Smooth muscle cell (in vitro differentiated cells): ENCODE measurements at regions not wholly inside any gene's neighbourhood (a gene's known extent, or its start where the extent isn't known, plus 50 kb on each side); places are given as distances from the start of the nearest gene placed in this dataset.

Experiments used
- DNase-seq: peaks from one replicate; lab custom pipeline; 2025; ENCODE audit not compliant: unreplicated experiment; lab: John Stamatoyannopoulos, UW
- H2AFZ ChIP-seq: fragments of 200-600 bp; sonication (generic); 2 replicates; pipeline ENCODE4 v1.6.0; 2016; ENCODE audit warnings: antibody characterized with exemption, low read depth, mild to moderate bottlenecking
- H3F3A ChIP-seq: fragments of 200-600 bp; sonication (generic); 2 replicates; pipeline ENCODE4 v1.6.0; 2017; ENCODE audit warnings: antibody characterized with exemption, low read depth
- H3K27ac ChIP-seq: fragments of 200-600 bp; sonication (generic); 2 replicates; pipeline ENCODE4 v1.5.1; 2016; ENCODE audit warnings: low read depth, mild to moderate bottlenecking
- H3K27me3 ChIP-seq: fragments of 200-600 bp; sonication (generic); 2 replicates; pipeline ENCODE4 v1.6.1; 2016; ENCODE audit warnings: low read depth, mild to moderate bottlenecking
- H3K36me3 ChIP-seq: fragments of 200-600 bp; sonication (generic); 2 replicates; pipeline ENCODE4 v1.5.1; 2016; ENCODE audit warnings: low read depth
- H3K4me1 ChIP-seq: fragments of 200-600 bp; sonication (generic); 2 replicates; pipeline ENCODE4 v1.5.1; 2016; ENCODE audit warnings: low read depth
- H3K4me2 ChIP-seq: fragments of 200-600 bp; sonication (generic); 2 replicates; pipeline ENCODE4 v1.6.0; 2016; ENCODE audit warnings: mild to moderate bottlenecking
- H3K4me3 ChIP-seq: fragments of 200-600 bp; sonication (generic); 2 replicates; pipeline ENCODE4 v1.5.1; 2016; ENCODE audit warnings: mild to moderate bottlenecking
- H3K79me2 ChIP-seq: fragments of 200-600 bp; sonication (generic); 2 replicates; pipeline ENCODE4 v1.6.0; 2016; ENCODE audit warnings: low read depth, mild to moderate bottlenecking
- H3K9ac ChIP-seq: fragments of 200-600 bp; sonication (generic); 2 replicates; pipeline ENCODE4 v1.6.0; 2016; ENCODE audit warnings: low read depth
- H3K9me3 ChIP-seq: fragments of 200-600 bp; sonication (generic); replicated peaks from 2 replicates; pipeline ENCODE4 v1.5.1; 2016; ENCODE audit warnings: low read depth
- H4K20me1 ChIP-seq: fragments of 200-600 bp; sonication (generic); 2 replicates; pipeline ENCODE4 v1.6.0; 2016; ENCODE audit warnings: low read depth
- CTCF ChIP-seq: fragments of 200-600 bp; sonication (generic); IDR thresholded peaks from 2 replicates; pipeline ENCODE4 v1.5.1; 2017; ENCODE audit warnings: borderline replicate concordance, mild to moderate bottlenecking, antibody characterized with exemption; ENCODE audit not compliant: insufficient read depth, poor library complexity, severe bottlenecking
- WGBS: methylation state at CpG from one replicate; pipeline ENCODE4 v1.1.7; 2016; ENCODE audit warnings: low lambda C conversion rate; 5-methylcytosine and 5-hydroxymethylcytosine counted together

- Histone ChIP-seq H3K9ac (no peak overlapping the region), H3K36me3 (no peaks in the 10 kb centered on the region), H3F3A (no peaks in the 10 kb centered on the region), H3K4me1 (no peaks in the 10 kb centered on the region), H3K27ac (no peak overlapping the region), H3K9me3 (no peaks in the 10 kb centered on the region), H3K4me2 (no peak overlapping the region), H3K27me3 (no peaks in the 10 kb centered on the region), H4K20me1 (no peaks in the 10 kb centered on the region), H2AFZ (no peak overlapping the region), H3K4me3 (no peak overlapping the region), H3K79me2 (no peaks in the 10 kb centered on the region)
- DNase-seq: no peak
- TF ChIP-seq CTCF: no peak
- 46% methylated on average over 9 of the region's 9 CpGs for WGBS
Measured at GRCh38 chr3:23701716-23702597, 103.8 kb upstream of the UBE2E1 start.

- no peaks in the 10 kb centered on the region for H3F3A ChIP-seq
- 87% methylated on average over 5 of the region's 5 CpGs for WGBS
- no peaks in the 10 kb centered on the region for H4K20me1 ChIP-seq
- no peaks in the 10 kb centered on the region for H3K79me2 ChIP-seq
- H3K4me2 ChIP-seq: no peak overlapping the region
- H2AFZ ChIP-seq: no peak overlapping the region
- DNase-seq: no peak
- no peaks in the 10 kb centered on the region for H3K4me1 ChIP-seq
- H3K9me3 ChIP-seq: no peaks in the 10 kb centered on the region
- TF ChIP-seq CTCF: no peak
- H3K9ac ChIP-seq: no peak overlapping the region
- H3K36me3 ChIP-seq: no peaks in the 10 kb centered on the region
- no peaks in the 10 kb centered on the region for H3K27me3 ChIP-seq
- no peak overlapping the region for H3K27ac ChIP-seq
- no peak overlapping the region for H3K4me3 ChIP-seq
Measured at GRCh38 chr3:23704298-23704697, 101.5 kb upstream of the UBE2E1 start.

- H3K4me3 ChIP-seq: no peak overlapping the region
- no peak for TF ChIP-seq CTCF
- no peak for DNase-seq
- no peaks in the 10 kb centered on the region for H3F3A ChIP-seq
- no peak overlapping the region for H2AFZ ChIP-seq
- H3K9ac ChIP-seq: no peak overlapping the region
- H3K4me1 ChIP-seq: no peaks in the 10 kb centered on the region
- 26% methylated on average over 2 of the region's 2 CpGs for WGBS
- no peaks in the 10 kb centered on the region for H3K9me3 ChIP-seq
- peak overlapping the region; percentile 73 for H3K27ac ChIP-seq
- no peaks in the 10 kb centered on the region for H3K79me2 ChIP-seq
- no peaks in the 10 kb centered on the region for H4K20me1 ChIP-seq
- H3K27me3 ChIP-seq: no peaks in the 10 kb centered on the region
- H3K36me3 ChIP-seq: no peaks in the 10 kb centered on the region
- no peak overlapping the region for H3K4me2 ChIP-seq
Measured at GRCh38 chr3:23706111-23706510, 99.6 kb upstream of the UBE2E1 start.

GRCh38 chr3:23709987-23710386 lies 95.8 kb upstream of the UBE2E1 start:
- Histone ChIP-seq H3K4me3 (no peak overlapping the region), H2AFZ (no peak overlapping the region), H3K4me2 (no peak overlapping the region), H3K27ac (no peak overlapping the region), H3K9me3 (no peaks in the 10 kb centered on the region), H3K4me1 (peaks cover 10% of the 10 kb centered on the region), H3K27me3 (no peaks in the 10 kb centered on the region), H3K79me2 (no peaks in the 10 kb centered on the region), H3F3A (peaks cover 15% of the 10 kb centered on the region), H3K9ac (peak overlapping the region; percentile 14), H4K20me1 (no peaks in the 10 kb centered on the region), H3K36me3 (no peaks in the 10 kb centered on the region)
- WGBS: 47% methylated on average over 2 of the region's 2 CpGs
- no peak for TF ChIP-seq CTCF
- DNase-seq: no peak
